ENCODE measurements at regions not wholly inside any gene's neighbourhood (a gene's known extent, or its start where the extent isn't known, plus 50 kb on each side); places are given as distances from the start of the nearest gene placed in this dataset.

GRCh38 chr3:38985981-38986380, 65.8 kb downstream of the SCN11A start:
- DNase-seq: peak; percentile 64
- no peaks in the 10 kb centered on the region for H3K9me3 Mint-ChIP-seq
- no peak overlapping the region for H3K27ac Mint-ChIP-seq
- TF ChIP-seq CTCF (IDR thresholded peaks at IDR 0.05): no peak
- no peaks in the 10 kb centered on the region for H3K36me3 Mint-ChIP-seq (ENCODE audit: low read depth)
- H3K27me3 Mint-ChIP-seq (ENCODE audit: insufficient read depth): peaks cover 4% of the 10 kb centered on the region
- H3K4me1 Mint-ChIP-seq (ENCODE audit: low read depth): peaks cover 17% of the 10 kb centered on the region
- H3K4me3 Mint-ChIP-seq: no peak overlapping the region

- peak; percentile 89 for DNase-seq
- H3K36me3 Mint-ChIP-seq (ENCODE audit: low read depth): no peaks in the 10 kb centered on the region
- no peak overlapping the region for H3K4me3 Mint-ChIP-seq
- peaks cover 13% of the 10 kb centered on the region for H3K4me1 Mint-ChIP-seq (ENCODE audit: low read depth)
- H3K27me3 Mint-ChIP-seq (ENCODE audit: insufficient read depth): peaks cover 4% of the 10 kb centered on the region
- H3K27ac Mint-ChIP-seq: no peak overlapping the region
- TF ChIP-seq CTCF (IDR thresholded peaks at IDR 0.05): no peak
- no peaks in the 10 kb centered on the region for H3K9me3 Mint-ChIP-seq
Measured at GRCh38 chr3:38985581-38985980, 66.2 kb downstream of the SCN11A start.

GRCh38 chr3:38984731-38985130, 67.0 kb downstream of the SCN11A start:
- Mint-ChIP-seq H3K36me3 (ENCODE audit: low read depth) (no peaks in the 10 kb centered on the region), H3K27me3 (ENCODE audit: insufficient read depth) (peaks cover 4% of the 10 kb centered on the region), H3K4me1 (ENCODE audit: low read depth) (peaks cover 5% of the 10 kb centered on the region), H3K9me3 (no peaks in the 10 kb centered on the region), H3K27ac (no peak overlapping the region), H3K4me3 (peak overlapping the region; percentile 8; the same call in 1 of the 2 replicates)
- DNase-seq: peak; percentile 75
- no peak for TF ChIP-seq CTCF (IDR thresholded peaks at IDR 0.05)

- no peaks in the 10 kb centered on the region for H3K36me3 Mint-ChIP-seq (ENCODE audit: low read depth)
- H3K27ac Mint-ChIP-seq: 0 out of 2 replicates have a peak overlapping the region, but pooled peaks have one; percentile 14
- TF ChIP-seq CTCF (IDR thresholded peaks at IDR 0.05): peak; percentile 51
- H3K27me3 Mint-ChIP-seq (ENCODE audit: insufficient read depth): peaks cover 4% of the 10 kb centered on the region
- H3K4me3 Mint-ChIP-seq: no peak overlapping the region
- DNase-seq: no peak
- no peaks in the 10 kb centered on the region; the same call in 1 of the 2 replicates for H3K4me1 Mint-ChIP-seq (ENCODE audit: low read depth)
- no peaks in the 10 kb centered on the region for H3K9me3 Mint-ChIP-seq
Measured at GRCh38 chr3:38984110-38984509, 67.6 kb downstream of the SCN11A start.

- Mint-ChIP-seq H3K4me1 (ENCODE audit: low read depth) (no peaks in the 10 kb centered on the region; the same call in 1 of the 2 replicates), H3K27me3 (ENCODE audit: insufficient read depth) (peaks cover 9% of the 10 kb centered on the region)
- TF ChIP-seq CTCF (IDR thresholded peaks at IDR 0.05): no peak
Measured at GRCh38 chr3:38980938-38981337, 70.8 kb downstream of the SCN11A start.

GRCh38 chr3:38978729-38979128, 73.0 kb downstream of the SCN11A start:
- TF ChIP-seq CTCF (IDR thresholded peaks at IDR 0.05): no peak
- H3K27me3 Mint-ChIP-seq (ENCODE audit: insufficient read depth): peaks cover 9% of the 10 kb centered on the region
- no peak overlapping the region for H3K4me3 Mint-ChIP-seq
- H3K9me3 Mint-ChIP-seq: no peaks in the 10 kb centered on the region
- no peaks in the 10 kb centered on the region for H3K36me3 Mint-ChIP-seq (ENCODE audit: low read depth)
- H3K27ac Mint-ChIP-seq: no peak overlapping the region
- DNase-seq: no peak
- H3K4me1 Mint-ChIP-seq (ENCODE audit: low read depth): no peaks in the 10 kb centered on the region; the same call in 1 of the 2 replicates

More at GRCh38 chr3:38980938-38981337, 70.8 kb downstream of the SCN11A start:
- Mint-ChIP-seq H3K36me3 (ENCODE audit: low read depth) (no peaks in the 10 kb centered on the region), H3K9me3 (no peaks in the 10 kb centered on the region), H3K27ac (no peak overlapping the region), H3K4me3 (no peak overlapping the region)
- no peak for DNase-seq

Data from HFFc6 (cell line).